GM23338 (cell line): ENCODE measurements at regions not wholly inside any gene's neighbourhood (a gene's known extent, or its start where the extent isn't known, plus 50 kb on each side); places are given as distances from the start of the nearest gene placed in this dataset.
A peak's percentile ranks its signal among the peaks of the same experiment; 100 is the strongest.

ENCODE experiments used
- ATAC-seq: fragments of 200-7000 bp; cut with Tn5 transposase; 3 replicates; pipeline ENCODE4 v1.9.1; 2020
- DNase-seq: peaks from one replicate; pipeline ENCODE4 v3.0.0-alpha.2; 2015; ENCODE audit warnings: low spot score
- H2AFZ ChIP-seq: fragments of 200-600 bp; sonication (generic); 2 replicates; pipeline ENCODE4 v1.8.0; 2016; ENCODE audit warnings: antibody characterized with exemption, mild to moderate bottlenecking, moderate library complexity
- H3F3A ChIP-seq: fragments of 200-600 bp; sonication (generic); replicated peaks from 2 replicates; pipeline ENCODE4 v1.8.0; 2017; ENCODE audit warnings: antibody characterized with exemption, mixed run types, low read depth
- H3K27ac ChIP-seq: fragments of 200-600 bp; sonication (generic); 2 replicates; pipeline ENCODE4 v1.6.1; 2016; ENCODE audit warnings: low read depth
- H3K27me3 ChIP-seq: fragments of 200-600 bp; sonication (generic); 2 replicates; pipeline ENCODE4 v1.8.0; 2016; ENCODE audit warnings: mild to moderate bottlenecking, mixed run types, moderate library complexity; ENCODE audit not compliant: insufficient read depth
- H3K36me3 ChIP-seq: fragments of 200-600 bp; sonication (generic); 2 replicates; pipeline ENCODE4 v1.8.0; 2016; ENCODE audit warnings: mild to moderate bottlenecking; ENCODE audit not compliant: insufficient read depth
- H3K4me1 ChIP-seq: fragments of 200-600 bp; sonication (generic); 2 replicates; pipeline ENCODE4 v1.8.0; 2016; ENCODE audit warnings: mild to moderate bottlenecking, moderate library complexity; ENCODE audit not compliant: insufficient read depth
- H3K4me2 ChIP-seq: fragments of 200-600 bp; sonication (generic); 2 replicates; pipeline ENCODE4 v1.7.1; 2017; ENCODE audit warnings: mixed run types
- H3K4me3 ChIP-seq: fragments of 200-600 bp; sonication (generic); 2 replicates; pipeline ENCODE4 v1.6.1; 2016; ENCODE audit warnings: mixed run types
- H3K79me2 ChIP-seq: fragments of 200-600 bp; sonication (generic); replicated peaks from 2 replicates; pipeline ENCODE4 v1.8.0; 2017; ENCODE audit warnings: mild to moderate bottlenecking; ENCODE audit not compliant: insufficient read depth
- H3K9me2 ChIP-seq: fragments of 200-600 bp; sonication (generic); 2 replicates; pipeline ENCODE4 v1.8.0; 2017; ENCODE audit not compliant: insufficient read depth
- H4K20me1 ChIP-seq: fragments of 200-600 bp; sonication (generic); replicated peaks from 2 replicates; pipeline ENCODE4 v1.8.0; 2017; ENCODE audit warnings: mild to moderate bottlenecking; ENCODE audit not compliant: insufficient read depth
- H3K27ac Mint-ChIP-seq: 2 replicates; pipeline ENCODE4 v1.8.0; 2020; ENCODE audit warnings: inconsistent platforms, mild to moderate bottlenecking, moderate library complexity, mixed read lengths
- H3K27me3 Mint-ChIP-seq: 3 replicates; pipeline ENCODE4 v1.8.0; 2022; ENCODE audit warnings: low read depth, mild to moderate bottlenecking, moderate library complexity, mixed read lengths, inconsistent platforms; ENCODE audit not compliant: insufficient read depth, poor library complexity
- H3K36me3 Mint-ChIP-seq: 3 replicates; pipeline ENCODE4 v1.8.0; 2021; ENCODE audit warnings: low read depth, mild to moderate bottlenecking, inconsistent platforms, moderate library complexity, mixed read lengths
- H3K4me1 Mint-ChIP-seq: 3 replicates; pipeline ENCODE4 v1.8.0; 2020; ENCODE audit warnings: mild to moderate bottlenecking, inconsistent platforms, mixed read lengths
- H3K4me3 Mint-ChIP-seq: 3 replicates; pipeline ENCODE4 v1.8.0; 2021; ENCODE audit warnings: moderate library complexity, mild to moderate bottlenecking, inconsistent platforms, mixed read lengths
- H3K9me3 Mint-ChIP-seq: 3 replicates; pipeline ENCODE4 v1.8.0; 2020; ENCODE audit warnings: moderate library complexity, mild to moderate bottlenecking, inconsistent platforms, mixed read lengths
- CREB1 ChIP-seq: fragments of 250-450 bp; sonication (Bioruptor Pico); IDR thresholded peaks from 2 replicates; pipeline ENCODE4 v1.5.0; 2020; ENCODE audit warnings: low read depth, mild to moderate bottlenecking, moderate library complexity
- CTCF ChIP-seq, 2 experiments: fragments of 200-600 bp in 1 of 2; sonication (generic) in 1 of 2; conservative IDR thresholded peaks; 2 replicates each; pipeline versions ENCODE4 v1.5.1 to v1.6.1; 2016 to 2017; ENCODE audit warnings: antibody characterized with exemption in 2 of 2, low read depth in 2 of 2, mild to moderate bottlenecking in 2 of 2, moderate library complexity in 1 of 2
- ETS1 ChIP-seq: IDR thresholded peaks from 2 replicates; pipeline ENCODE4 v1.6.1; 2016; ENCODE audit warnings: antibody characterized with exemption
- EZH2 ChIP-seq: fragments of 200-600 bp; sonication (generic); IDR thresholded peaks from one replicate; pipeline ENCODE4 v1.8.0; 2017; ENCODE audit warnings: antibody characterized with exemption, mild to moderate bottlenecking, low read depth; ENCODE audit not compliant: unreplicated experiment
- JUNB ChIP-seq: IDR thresholded peaks from one replicate; pipeline ENCODE4 v1.6.1; 2016; ENCODE audit warnings: antibody characterized with exemption; ENCODE audit not compliant: unreplicated experiment
- NANOG ChIP-seq: IDR thresholded peaks from 2 replicates; pipeline ENCODE4 v1.6.1; 2016; ENCODE audit warnings: antibody characterized with exemption, borderline replicate concordance
- POLR2AphosphoS5 ChIP-seq: IDR thresholded peaks from 2 replicates; pipeline ENCODE4 v1.6.1; 2016; ENCODE audit warnings: antibody characterized with exemption, low read depth
- REST ChIP-seq: IDR thresholded peaks from one replicate; pipeline ENCODE4 v1.6.1; 2018; ENCODE audit warnings: antibody characterized with exemption; ENCODE audit not compliant: unreplicated experiment
- ZNF114 ChIP-seq: fragments of 250-450 bp; sonication (Bioruptor Pico); IDR thresholded peaks from 2 replicates; pipeline ENCODE4 v1.5.0; 2020; ENCODE audit warnings: mild to moderate bottlenecking, moderate library complexity
- ZNF331 ChIP-seq: fragments of 250-450 bp; sonication (Bioruptor Pico); IDR thresholded peaks from 2 replicates; pipeline ENCODE4 v1.5.0; 2020; ENCODE audit warnings: low read depth, mild to moderate bottlenecking, moderate library complexity
- ZNF462 ChIP-seq: fragments of 250-450 bp; sonication (Bioruptor Pico); IDR thresholded peaks from 2 replicates; pipeline ENCODE4 v1.5.0; 2020; ENCODE audit warnings: mild to moderate bottlenecking, moderate library complexity

- TF ChIP-seq REST (no peak), ZNF114 (CRISPR knock-in tag) (no peak), ETS1 (no peak), ZNF331 (CRISPR knock-in tag) (no peak), NANOG (no peak), CTCF (conservative IDR thresholded peaks at IDR 0.05; ENCODE audit: low read depth in 2 of 2) (no peak)
Measured at GRCh38 chr4:26173619-26174018, 147.2 kb upstream of the RBPJ start (continued).

GRCh38 chr4:26174027-26174426, 146.8 kb upstream of the RBPJ start:
- H3K79me2 ChIP-seq, result no peaks in the 10 kb centered on the region
- H3F3A ChIP-seq, result no peaks in the 10 kb centered on the region
- no peaks in the 10 kb centered on the region; the same call in 1 of the 2 replicates for H3K36me3 ChIP-seq
- H3K4me2 ChIP-seq, result no peak overlapping the region
- H3K27ac ChIP-seq, result no peak overlapping the region
- H3K4me1 Mint-ChIP-seq, result peaks cover 4% of the 10 kb centered on the region
- no peaks in the 10 kb centered on the region for H3K27me3 ChIP-seq
- ATAC-seq (no peak), DNase-seq (no peak)
- H3K4me3 ChIP-seq, result no peak overlapping the region
- peaks cover 7% of the 10 kb centered on the region; the same call in 2 of the 3 replicates for H3K36me3 Mint-ChIP-seq
- no peaks in the 10 kb centered on the region for H4K20me1 ChIP-seq
- no peaks in the 10 kb centered on the region for H3K9me2 ChIP-seq
- no peak overlapping the region for H3K4me3 Mint-ChIP-seq
- H3K27me3 Mint-ChIP-seq, result peaks cover 6% of the 10 kb centered on the region
- H3K27ac Mint-ChIP-seq, result no peak overlapping the region
- peaks cover 3% of the 10 kb centered on the region; the same call in 1 of the 2 replicates for H3K4me1 ChIP-seq
- peaks cover 26% of the 10 kb centered on the region for H3K9me3 Mint-ChIP-seq
- H2AFZ ChIP-seq, result peak overlapping the region; percentile 83
- TF ChIP-seq CTCF (conservative IDR thresholded peaks at IDR 0.05; ENCODE audit: low read depth in 2 of 2) (no peak), CREB1 (CRISPR knock-in tag) (no peak), ZNF462 (CRISPR knock-in tag) (no peak), POLR2AphosphoS5 (no peak), EZH2 (no peak), NANOG (no peak), JUNB (no peak)
